A673 (cell line): ENCODE measurements at regions not wholly inside any gene's neighbourhood (a gene's known extent, or its start where the extent isn't known, plus 50 kb on each side); places are given as distances from the start of the nearest gene placed in this dataset.

Source experiments
- BruUV-seq: library from RNA; stranded (reverse); fragments of 400-500 nt; replicated peaks from 2 replicates; lab custom pipeline; 2021; lab: Mats Ljungman, UMichigan
- CTCF ChIA-PET: fragments of 300-600 bp; sonication (Branson Sonifier 250); formaldehyde crosslinking; loops from one replicate; lab custom pipeline; 2022; ENCODE audit warnings: antibody characterized with exemption; lab: Charles Lee
- POLR2A ChIA-PET: fragments of 300-600 bp; sonication (Branson Sonifier 250); formaldehyde crosslinking; loops from one replicate; lab custom pipeline; 2022; ENCODE audit warnings: antibody characterized with exemption; ENCODE audit not compliant: low non-redundant PET; lab: Charles Lee
- DNase-seq: peaks from one replicate; pipeline ENCODE4 v3.0.0-alpha.2; 2015; ENCODE audit warnings: low spot score
- H3K27ac ChIP-seq: fragments of 200-600 bp; sonication (generic); 2 replicates; pipeline ENCODE4 v1.5.1; 2016; ENCODE audit warnings: mixed run types, low read depth, mild to moderate bottlenecking, mixed read lengths, antibody characterized with exemption, low read length; ENCODE audit not compliant: poor library complexity, severe bottlenecking
- H3K27me3 ChIP-seq: fragments of 200-600 bp; sonication (generic); replicated peaks from 2 replicates; pipeline ENCODE4 v1.6.1; 2017; ENCODE audit warnings: mixed run types, low read depth, mild to moderate bottlenecking, mixed read lengths, antibody characterized with exemption, low read length; ENCODE audit not compliant: insufficient read depth, poor library complexity
- H3K36me3 ChIP-seq: fragments of 200-600 bp; sonication (generic); 2 replicates; pipeline ENCODE4 v1.6.1; 2016; ENCODE audit warnings: mixed run types, mild to moderate bottlenecking, mixed read lengths, antibody characterized with exemption, low read length; ENCODE audit not compliant: insufficient read depth, poor library complexity, severe bottlenecking
- H3K4me1 ChIP-seq: fragments of 200-600 bp; sonication (generic); 2 replicates; pipeline ENCODE4 v1.6.1; 2017; ENCODE audit warnings: mixed run types, mild to moderate bottlenecking, mixed read lengths, antibody characterized with exemption, low read length; ENCODE audit not compliant: insufficient read depth, poor library complexity, severe bottlenecking
- H3K4me3 ChIP-seq: fragments of 200-600 bp; sonication (generic); 2 replicates; pipeline ENCODE4 v1.5.1; 2016; ENCODE audit warnings: low read depth, mixed run types, mild to moderate bottlenecking, mixed read lengths, low read length; ENCODE audit not compliant: poor library complexity, severe bottlenecking
- H3K9me3 ChIP-seq: fragments of 200-600 bp; sonication (generic); 2 replicates; pipeline ENCODE4 v1.6.1; 2016; ENCODE audit warnings: mixed run types, low read depth, mild to moderate bottlenecking, mixed read lengths, antibody characterized with exemption, low read length; ENCODE audit not compliant: poor library complexity, severe bottlenecking
- EZH2 ChIP-seq: fragments of 200-600 bp; sonication (generic); IDR thresholded peaks from 2 replicates; pipeline ENCODE4 v1.6.1; 2017; ENCODE audit warnings: borderline replicate concordance, low read depth, mild to moderate bottlenecking, mixed read lengths, antibody characterized with exemption, low read length; ENCODE audit not compliant: poor library complexity, severe bottlenecking
- intact Hi-C: fragments of 100-400 bp; cut with micrococcal nuclease; formaldehyde crosslinking; loops from one replicate; pipeline ENCODE4 v1.10.0; 2022; ENCODE audit not compliant: unreplicated experiment
- TF ChIP-seq, protein P1 (sequence below): fragments of 300-800, 200-600 bp; sonication (generic); conservative IDR thresholded peaks from 2 replicates; pipeline ENCODE4 v1.5.1; 2017; ENCODE audit warnings: low read depth, mild to moderate bottlenecking, antibody characterized with exemption, low read length, moderate library complexity, mixed read lengths

DNA sequence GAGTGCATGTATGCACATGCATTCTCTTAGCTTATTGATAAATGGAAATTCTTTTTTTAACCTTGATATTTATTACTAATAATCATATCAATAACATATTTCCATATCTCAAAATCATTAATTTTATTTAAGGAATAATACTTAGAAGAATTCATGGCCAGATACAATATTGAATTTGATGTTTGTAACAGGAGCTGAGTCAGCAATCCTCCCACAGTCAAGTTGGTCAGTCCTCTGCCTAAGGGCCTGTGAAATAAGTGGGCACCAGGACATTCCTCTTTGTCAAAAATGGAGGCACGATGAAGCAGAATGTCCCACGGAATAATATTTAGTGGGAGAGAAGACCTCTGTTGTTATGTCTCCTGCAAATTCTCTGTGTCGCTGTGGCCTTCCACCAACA is 148.6 kb downstream of the LRRC70 start:
- DNase-seq, result no peak
- Histone ChIP-seq H3K4me1 (no peaks in the 10 kb centered on the region), H3K36me3 (no peaks in the 10 kb centered on the region), H3K27me3 (no peaks in the 10 kb centered on the region), H3K4me3 (no peak overlapping the region), H3K9me3 (no peaks in the 10 kb centered on the region), H3K27ac (no peak overlapping the region)
- ChIA-PET CTCF (no interaction called here), POLR2A (no interaction called here)
- BruUV-seq, result no TSS peak
- intact Hi-C loops, result no loop called here
- TF ChIP-seq, protein P1, sequence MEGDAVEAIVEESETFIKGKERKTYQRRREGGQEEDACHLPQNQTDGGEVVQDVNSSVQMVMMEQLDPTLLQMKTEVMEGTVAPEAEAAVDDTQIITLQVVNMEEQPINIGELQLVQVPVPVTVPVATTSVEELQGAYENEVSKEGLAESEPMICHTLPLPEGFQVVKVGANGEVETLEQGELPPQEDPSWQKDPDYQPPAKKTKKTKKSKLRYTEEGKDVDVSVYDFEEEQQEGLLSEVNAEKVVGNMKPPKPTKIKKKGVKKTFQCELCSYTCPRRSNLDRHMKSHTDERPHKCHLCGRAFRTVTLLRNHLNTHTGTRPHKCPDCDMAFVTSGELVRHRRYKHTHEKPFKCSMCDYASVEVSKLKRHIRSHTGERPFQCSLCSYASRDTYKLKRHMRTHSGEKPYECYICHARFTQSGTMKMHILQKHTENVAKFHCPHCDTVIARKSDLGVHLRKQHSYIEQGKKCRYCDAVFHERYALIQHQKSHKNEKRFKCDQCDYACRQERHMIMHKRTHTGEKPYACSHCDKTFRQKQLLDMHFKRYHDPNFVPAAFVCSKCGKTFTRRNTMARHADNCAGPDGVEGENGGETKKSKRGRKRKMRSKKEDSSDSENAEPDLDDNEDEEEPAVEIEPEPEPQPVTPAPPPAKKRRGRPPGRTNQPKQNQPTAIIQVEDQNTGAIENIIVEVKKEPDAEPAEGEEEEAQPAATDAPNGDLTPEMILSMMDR, result no peak
- no peak for TF ChIP-seq EZH2

DNA sequence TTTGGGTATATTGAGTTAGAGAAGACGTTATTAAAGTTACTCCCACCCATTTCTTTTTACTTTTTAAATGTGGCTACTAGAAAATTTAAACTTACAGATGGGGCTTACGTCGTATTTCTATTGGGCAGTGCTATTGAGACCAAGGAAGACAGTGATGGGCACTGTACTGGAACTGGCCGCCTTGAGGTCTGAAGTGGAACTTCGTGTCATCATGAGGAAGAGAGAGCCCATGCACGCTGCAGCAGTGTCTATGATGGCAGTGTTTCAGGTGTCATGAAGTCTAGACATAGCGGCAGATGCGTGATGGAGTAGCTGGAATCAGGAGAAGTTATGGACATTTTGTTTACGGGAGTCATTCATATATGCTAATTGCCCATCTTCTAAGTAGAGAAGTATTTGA is 143.7 kb downstream of the LRRC70 start:
- Histone ChIP-seq H3K4me1 (no peaks in the 10 kb centered on the region), H3K27me3 (no peaks in the 10 kb centered on the region), H3K36me3 (no peaks in the 10 kb centered on the region), H3K27ac (no peak overlapping the region), H3K9me3 (no peaks in the 10 kb centered on the region), H3K4me3 (no peak overlapping the region)
- ChIA-PET CTCF (no interaction called here), POLR2A (no interaction called here)
- no TSS peak for BruUV-seq
- intact Hi-C loops, result no loop called here
- no peak for TF ChIP-seq EZH2
- TF ChIP-seq, protein P1, result 0 out of 2 replicates have a peak, but pooled peaks have one; percentile 11
- no peak for DNase-seq

DNA sequence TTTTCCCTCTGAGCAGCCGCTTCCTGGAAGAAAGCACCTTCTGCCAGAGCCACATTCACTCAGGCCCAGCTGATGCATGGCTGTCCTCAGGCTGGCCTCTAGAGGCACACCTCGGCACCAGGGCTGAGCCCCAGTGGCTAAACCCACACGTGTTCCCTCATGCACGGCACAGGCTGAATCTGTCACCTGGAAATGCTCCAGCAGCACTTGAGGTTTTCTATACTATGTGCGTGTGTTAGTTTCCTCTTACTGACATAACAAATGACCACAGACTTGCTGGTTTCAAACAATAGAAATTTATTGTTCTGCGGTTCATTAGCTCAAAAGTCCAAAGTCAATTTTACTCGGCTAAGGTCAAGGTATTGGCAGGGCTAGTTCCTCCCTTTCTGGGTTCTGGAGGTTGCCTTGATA is 141.4 kb downstream of the LRRC70 start:
- no TSS peak for BruUV-seq
- CTCF ChIA-PET, result no interaction called here
- no peaks in the 10 kb centered on the region for H3K4me1 ChIP-seq
- POLR2A ChIA-PET, result no interaction called here
- no peaks in the 10 kb centered on the region for H3K9me3 ChIP-seq
- TF ChIP-seq EZH2, result no peak
- TF ChIP-seq, protein P1, result peak; percentile 36
- intact Hi-C loops, result no loop called here
- DNase-seq, result peak; percentile 28
- no peaks in the 10 kb centered on the region for H3K27me3 ChIP-seq
- no peak overlapping the region for H3K27ac ChIP-seq
- no peak overlapping the region for H3K4me3 ChIP-seq
- H3K36me3 ChIP-seq, result no peaks in the 10 kb centered on the region
